H1 (cell line): ENCODE measurements at regions not wholly inside any gene's neighbourhood (a gene's known extent, or its start where the extent isn't known, plus 50 kb on each side); places are given as distances from the start of the nearest gene placed in this dataset.

ENCODE experiments used
- CTCF ChIA-PET: fragments of 300-600 bp; sonication (Branson Sonifier 250); formaldehyde crosslinking; loops from one replicate; lab custom pipeline; 2021; ENCODE audit not compliant: partially characterized antibody; lab: Charles Lee
- POLR2A ChIA-PET: fragments of 300-600 bp; sonication (Branson Sonifier 250); formaldehyde crosslinking; loops from one replicate; lab custom pipeline; 2021; ENCODE audit warnings: inconsistent platforms; ENCODE audit not compliant: partially characterized antibody; lab: Charles Lee
- DNase-seq, 2 experiments: peaks; one replicate each; pipeline versions ENCODE4 v3.0.0 to v3.0.0-alpha.2; 2010 to 2022; ENCODE audit warnings: low spot score in 2 of 2, low read depth in 1 of 2, mixed read lengths in 1 of 2
- FAIRE-seq: peaks from 2 replicates; lab custom pipeline; 2011; peaks lifted over from hg19 to GRCh38; lab: Jason Lieb, UNC
- H2AFZ ChIP-seq: 2 replicates; pipeline ENCODE4 v1.8.1; 2012; ENCODE audit warnings: low read length, inconsistent platforms
- H2AK5ac ChIP-seq: 2 replicates; pipeline ENCODE4 v1.6.1; 2013; ENCODE audit warnings: low read depth, low read length
- H2BK120ac ChIP-seq: replicated peaks from 2 replicates; pipeline ENCODE3; 2013; ENCODE audit warnings: low read depth, low read length, inconsistent platforms
- H2BK12ac ChIP-seq: 2 replicates; pipeline ENCODE4 v1.6.1; 2013; ENCODE audit warnings: low read depth, low read length
- H2BK15ac ChIP-seq: 2 replicates; pipeline ENCODE4 v1.6.1; 2013; ENCODE audit warnings: low read length
- H2BK20ac ChIP-seq: 2 replicates; pipeline ENCODE4 v1.6.1; 2013; ENCODE audit warnings: low read length
- H2BK5ac ChIP-seq: 2 replicates; pipeline ENCODE4 v1.6.1; 2013; ENCODE audit warnings: low read depth, low read length
- H3K14ac ChIP-seq: 2 replicates; pipeline ENCODE4 v1.6.1; 2013; ENCODE audit warnings: inconsistent platforms; ENCODE audit not compliant: insufficient read length
- H3K18ac ChIP-seq: 2 replicates; pipeline ENCODE4 v1.6.1; 2013; ENCODE audit warnings: low read length; ENCODE audit errors: extremely low read depth
- H3K23ac ChIP-seq: 2 replicates; pipeline ENCODE4 v1.6.1; 2013; ENCODE audit warnings: inconsistent platforms; ENCODE audit not compliant: insufficient read length
- H3K23me2 ChIP-seq: 2 replicates; pipeline ENCODE4 v1.6.1; 2013; ENCODE audit warnings: low read depth, low read length
- H3K27ac ChIP-seq: 2 replicates; pipeline ENCODE4 v1.6.1; 2011; ENCODE audit warnings: low read depth, low read length, inconsistent platforms
- H3K27me3 ChIP-seq, 4 experiments: replicated peaks in 1 of 4; 1 replicate in 1 of 4; 2 replicates in 3 of 4; pipeline versions ENCODE4 v1.6.1 to v1.8.1; 2011 to 2013; ENCODE audit warnings: low read length in 3 of 4, mild to moderate bottlenecking in 3 of 4, inconsistent platforms in 2 of 4, mixed read lengths in 2 of 4, moderate library complexity in 1 of 4; ENCODE audit not compliant: control insufficient read depth in 3 of 4, insufficient read depth in 3 of 4; ENCODE audit errors: extremely low read depth in 1 of 4
- H3K36me3 ChIP-seq, 4 experiments: 2 replicates each; pipeline versions ENCODE4 v1.6.1 to v1.8.1; 2011 to 2013; ENCODE audit warnings: mild to moderate bottlenecking in 4 of 4, low read length in 3 of 4, moderate library complexity in 2 of 4, control low read depth in 1 of 4, inconsistent platforms in 1 of 4; ENCODE audit not compliant: insufficient read depth in 4 of 4, control insufficient read depth in 2 of 4
- H3K4ac ChIP-seq: replicated peaks from 2 replicates; pipeline ENCODE3; 2013; ENCODE audit warnings: low read length, low read depth, mixed read lengths, inconsistent platforms; ENCODE audit not compliant: insufficient read length
- H3K4me1 ChIP-seq, 4 experiments: replicated peaks in 1 of 4; 1 replicate in 1 of 4; 2 replicates in 3 of 4; pipeline versions ENCODE4 v1.6.1 to v1.8.1; 2011 to 2013; ENCODE audit warnings: low read length in 3 of 4, inconsistent platforms in 2 of 4, mixed read lengths in 1 of 4; ENCODE audit not compliant: insufficient read depth in 4 of 4, control insufficient read depth in 3 of 4
- H3K4me2 ChIP-seq, 2 experiments: 2 replicates each; pipeline versions ENCODE4 v1.6.1 to v1.8.1; 2011 to 2013; ENCODE audit warnings: low read depth in 2 of 2, low read length in 2 of 2, control low read depth in 1 of 2, inconsistent platforms in 1 of 2, mild to moderate bottlenecking in 1 of 2; ENCODE audit not compliant: insufficient read depth in 1 of 2
- H3K4me3 ChIP-seq, 4 experiments: fragments of 200-600, 300-600 bp in 1 of 4; sonication (generic), shearing (Covaris generic), sonication (Bioruptor Twin) in 1 of 4; 2 replicates each; pipeline versions ENCODE4 v1.5.1 to v1.8.1; 2011 to 2016; ENCODE audit warnings: low read length in 4 of 4, low read depth in 3 of 4, control low read depth in 2 of 4, inconsistent platforms in 2 of 4, mild to moderate bottlenecking in 2 of 4, mixed read lengths in 1 of 4, moderate library complexity in 1 of 4; ENCODE audit not compliant: insufficient read depth in 2 of 4; ENCODE audit errors: extremely low read depth in 1 of 4
- H3K56ac ChIP-seq: replicated peaks from 2 replicates; pipeline ENCODE3; 2013; ENCODE audit warnings: low read depth, mild to moderate bottlenecking, mixed read lengths, low read length, inconsistent platforms; ENCODE audit not compliant: insufficient read length
- H3K79me1 ChIP-seq: 2 replicates; pipeline ENCODE4 v1.6.1; 2013; ENCODE audit warnings: low read depth, low read length, control low read depth
- H3K79me2 ChIP-seq, 2 experiments: 2 replicates each; pipeline versions ENCODE4 v1.6.1 to v1.8.1; 2012 to 2013; ENCODE audit warnings: low read length in 2 of 2, mild to moderate bottlenecking in 2 of 2, inconsistent platforms in 1 of 2; ENCODE audit not compliant: insufficient read depth in 2 of 2, control insufficient read depth in 1 of 2
- H3K9ac ChIP-seq, 4 experiments: replicated peaks in 1 of 4; 1 replicate in 1 of 4; 2 replicates in 3 of 4; pipeline versions ENCODE4 v1.6.1 to v1.8.1; 2011 to 2013; ENCODE audit warnings: low read depth in 3 of 4, low read length in 3 of 4, control low read depth in 2 of 4, mild to moderate bottlenecking in 2 of 4, moderate library complexity in 2 of 4, inconsistent platforms in 1 of 4; ENCODE audit errors: extremely low read depth in 1 of 4
- H3K9me3 ChIP-seq, 2 experiments: 2 replicates each; pipeline versions ENCODE4 v1.6.1 to v1.8.1; 2012 to 2013; ENCODE audit warnings: mild to moderate bottlenecking in 2 of 2, moderate library complexity in 2 of 2, control low read depth in 1 of 2, inconsistent platforms in 1 of 2, low read depth in 1 of 2, low read length in 1 of 2, mixed read lengths in 1 of 2; ENCODE audit not compliant: insufficient read depth in 2 of 2
- H4K20me1 ChIP-seq, 2 experiments: replicated peaks in 1 of 2; 2 replicates each; pipeline versions ENCODE3 to v1.8.1; 2011 to 2013; ENCODE audit warnings: inconsistent platforms in 2 of 2, low read length in 2 of 2, mild to moderate bottlenecking in 1 of 2; ENCODE audit not compliant: insufficient read depth in 2 of 2, control insufficient read depth in 1 of 2
- H4K5ac ChIP-seq: 2 replicates; pipeline ENCODE4 v1.6.1; 2013; ENCODE audit warnings: low read length, low read depth, mixed read lengths, inconsistent platforms; ENCODE audit not compliant: insufficient read length
- H4K8ac ChIP-seq: 2 replicates; pipeline ENCODE4 v1.8.0; 2013; ENCODE audit warnings: mild to moderate bottlenecking, moderate library complexity, low read length, inconsistent platforms; ENCODE audit not compliant: insufficient read depth; ENCODE audit errors: extremely low read depth
- H4K91ac ChIP-seq: replicated peaks from 2 replicates; pipeline ENCODE3; 2013; ENCODE audit warnings: low read length, mixed read lengths, inconsistent platforms; ENCODE audit not compliant: insufficient read length
- ATF2 ChIP-seq: IDR thresholded peaks from 2 replicates; pipeline ENCODE4 v1.6.1; 2012; ENCODE audit warnings: low read length, inconsistent platforms
- BRCA1 ChIP-seq: IDR thresholded peaks from 2 replicates; pipeline ENCODE4 v1.6.1; 2012; ENCODE audit warnings: low read depth, low read length, improper control_type of control experiment
- HDAC2 ChIP-seq, 2 experiments: fragments of 300-600 bp in 1 of 2; sonication (generic) in 1 of 2; IDR thresholded peaks; 2 replicates each; pipeline ENCODE4 v1.6.1; 2011 to 2012; ENCODE audit warnings: low read depth in 2 of 2, low read length in 2 of 2, mild to moderate bottlenecking in 2 of 2, moderate library complexity in 2 of 2, borderline replicate concordance in 1 of 2, inconsistent platforms in 1 of 2
- KDM4A ChIP-seq: IDR thresholded peaks from one replicate; pipeline ENCODE4 v1.7.1; 2012; ENCODE audit warnings: low read depth, mild to moderate bottlenecking, moderate library complexity, low read length, inconsistent platforms; ENCODE audit not compliant: severe bottlenecking
- RAD21 ChIP-seq, 2 experiments: IDR thresholded peaks in 1 of 2; conservative IDR thresholded peaks in 1 of 2; 2 replicates each; pipeline ENCODE4 v1.6.1; 2011; ENCODE audit warnings: low read depth in 2 of 2, low read length in 2 of 2, improper control_type of control experiment in 1 of 2, inconsistent platforms in 1 of 2, mild to moderate bottlenecking in 1 of 2, moderate library complexity in 1 of 2
- SRF ChIP-seq: IDR thresholded peaks from 2 replicates; pipeline ENCODE4 v1.6.1; 2011; ENCODE audit warnings: mild to moderate bottlenecking, low read depth, low read length, moderate library complexity
- SUZ12 ChIP-seq: fragments of 200-600 bp; sonication (generic); IDR thresholded peaks from 2 replicates; pipeline ENCODE4 v1.6.1; 2012; ENCODE audit warnings: mild to moderate bottlenecking, inconsistent platforms, low read length, moderate library complexity, mixed read lengths
- TBP ChIP-seq: IDR thresholded peaks from 2 replicates; pipeline ENCODE4 v1.6.1; 2011; ENCODE audit warnings: low read depth, low read length, improper control_type of control experiment
- TEAD4 ChIP-seq: IDR thresholded peaks from 2 replicates; pipeline ENCODE4 v1.6.1; 2012; ENCODE audit warnings: low read depth, low read length, inconsistent platforms, mixed read lengths
- WGBS, 2 experiments: shearing (Covaris generic) in 1 of 2; methylation state at CpG; one replicate each; pipeline versions ENCODE4 v1.1.6 to v1.1.7; 2013 to 2015; ENCODE audit warnings: low lambda C conversion rate in 2 of 2, mixed read lengths in 2 of 2, inconsistent platforms in 1 of 2, low coverage in 1 of 2, missing lambda C conversion rate in 1 of 2; ENCODE audit not compliant: insufficient replicate concordance in 2 of 2, insufficient coverage in 1 of 2, insufficient read length in 1 of 2; ENCODE audit errors: extremely low coverage in 1 of 2, missing lambda C conversion rate in 1 of 2; 5-methylcytosine and 5-hydroxymethylcytosine counted together
- TF ChIP-seq, protein P1 (sequence below): IDR thresholded peaks from 2 replicates; pipeline ENCODE4 v1.6.1; 2012; ENCODE audit warnings: inconsistent platforms

DNA sequence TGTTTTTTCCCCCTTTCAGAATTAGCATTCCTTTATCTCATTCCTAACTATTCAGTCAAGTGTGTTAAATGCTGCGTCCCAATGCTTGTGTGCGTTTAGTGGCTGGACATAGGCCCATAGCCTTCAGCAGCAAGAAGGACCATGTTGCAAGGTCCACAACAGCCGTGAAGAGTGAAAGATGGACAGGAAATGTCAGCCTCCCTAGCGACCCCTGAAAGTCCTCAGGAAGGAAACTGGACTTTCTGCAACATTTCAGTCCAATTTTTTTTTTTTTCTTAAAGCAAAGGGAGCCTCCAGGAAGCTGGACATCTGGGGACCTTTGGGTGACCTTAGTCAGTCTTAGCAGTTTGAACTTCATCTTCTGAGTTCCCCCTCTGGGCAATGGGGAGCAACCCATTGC is 550.7 kb upstream of the MGMT start:
- no peak overlapping the region for H2BK15ac ChIP-seq
- H2BK12ac ChIP-seq: no peak overlapping the region
- TF ChIP-seq KDM4A (no peak), RAD21 (IDR thresholded peaks at IDR 0.05 in 1 of 2, conservative IDR thresholded peaks at IDR 0.05 in 1 of 2; ENCODE audit: low read depth in 2 of 2, low read length in 2 of 2) (no peak), BRCA1 (no peak), SUZ12 (no peak), TBP (no peak), HDAC2 (IDR thresholded peaks at IDR 0.05; ENCODE audit: borderline replicate concordance in 1 of 2, low read depth in 2 of 2, low read length in 2 of 2) (no peak), TEAD4 (no peak), SRF (no peak), ATF2 (no peak)
- TF ChIP-seq, protein P1, sequence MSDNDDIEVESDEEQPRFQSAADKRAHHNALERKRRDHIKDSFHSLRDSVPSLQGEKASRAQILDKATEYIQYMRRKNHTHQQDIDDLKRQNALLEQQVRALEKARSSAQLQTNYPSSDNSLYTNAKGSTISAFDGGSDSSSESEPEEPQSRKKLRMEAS: no peak
- H2AFZ ChIP-seq: no peak overlapping the region
- no peak overlapping the region for H2BK120ac ChIP-seq
- H3K79me1 ChIP-seq: no peaks in the 10 kb centered on the region
- no peak overlapping the region for H3K4me2 ChIP-seq
- no peaks in the 10 kb centered on the region for H3K79me2 ChIP-seq
- WGBS, 2 experiments: 88% methylated on average over 4 of the region's 4 CpGs; no CpG with 5 or more reads in 1 of the 2 experiments
- no peak for DNase-seq
- H4K20me1 ChIP-seq: no peaks in the 10 kb centered on the region
- no peak overlapping the region for H3K4ac ChIP-seq
- POLR2A ChIA-PET: no interaction called here
- FAIRE-seq: no peak
- H3K27ac ChIP-seq: no peak overlapping the region
- no peak overlapping the region for H4K8ac ChIP-seq
- CTCF ChIA-PET: interaction anchor here (1.4 kb wide), 1 partner anchor 595 kb away, joined by 3 read pairs; no protein-coding TSS in a partner anchor
- no peaks in the 10 kb centered on the region for H3K36me3 ChIP-seq
- H4K5ac ChIP-seq: no peak overlapping the region
- H3K27me3 ChIP-seq: no peaks in the 10 kb centered on the region
- no peak overlapping the region for H3K56ac ChIP-seq
- no peak overlapping the region for H2BK20ac ChIP-seq
- H2AK5ac ChIP-seq: no peak overlapping the region
- H3K23ac ChIP-seq: no peak overlapping the region
- no peak overlapping the region for H4K91ac ChIP-seq
- no peak overlapping the region for H3K14ac ChIP-seq
- H2BK5ac ChIP-seq: no peak overlapping the region
- H3K18ac ChIP-seq: no peak overlapping the region
- H3K23me2 ChIP-seq: no peaks in the 10 kb centered on the region
- H3K4me3 ChIP-seq: no peak overlapping the region
- no peaks in the 10 kb centered on the region for H3K4me1 ChIP-seq
- no peak overlapping the region for H3K9ac ChIP-seq
- no peaks in the 10 kb centered on the region for H3K9me3 ChIP-seq
